ENCODE measurements at regions not wholly inside any gene's neighbourhood (a gene's known extent, or its start where the extent isn't known, plus 50 kb on each side); places are given as distances from the start of the nearest gene placed in this dataset.

GRCh38 chr15:70387993-70388392, 290.3 kb upstream of the TLE3 start:
- H3K9me3 ChIP-seq (ENCODE audit: control insufficient read depth in 1 of 2, low read length in 2 of 2), result no peaks in the 10 kb centered on the region
- no peak overlapping the region for H3K27ac ChIP-seq (ENCODE audit: low read length)
- no peaks in the 10 kb centered on the region for H3K27me3 ChIP-seq (ENCODE audit: low read depth, low read length)
- no peak overlapping the region for H3K4me3 ChIP-seq (ENCODE audit: low read depth in 1 of 2, low read length in 2 of 2)
- H3K36me3 ChIP-seq (ENCODE audit: control insufficient read depth in 1 of 2, insufficient read depth in 2 of 2, low read length in 2 of 2), result no peaks in the 10 kb centered on the region
- no peaks in the 10 kb centered on the region for H3K4me1 ChIP-seq (ENCODE audit: control insufficient read depth in 1 of 2, insufficient read depth in 2 of 2, low read length in 2 of 2)

- H3K36me3 ChIP-seq (ENCODE audit: control insufficient read depth in 1 of 2, insufficient read depth in 2 of 2, low read length in 2 of 2), result no peaks in the 10 kb centered on the region
- peaks cover 0 to 1% of the 10 kb centered on the region in 2 donors for H3K9me3 ChIP-seq (ENCODE audit: control insufficient read depth in 1 of 2, low read length in 2 of 2)
- no peaks in the 10 kb centered on the region for H3K27me3 ChIP-seq (ENCODE audit: low read depth, low read length)
- H3K4me1 ChIP-seq (ENCODE audit: control insufficient read depth in 1 of 2, insufficient read depth in 2 of 2, low read length in 2 of 2), result no peaks in the 10 kb centered on the region
- H3K27ac ChIP-seq (ENCODE audit: low read length), result no peak overlapping the region
- no peak overlapping the region for H3K4me3 ChIP-seq (ENCODE audit: low read depth in 1 of 2, low read length in 2 of 2)
Observed at GRCh38 chr15:70387081-70387480, 289.4 kb upstream of the TLE3 start.

GRCh38 chr15:70385711-70386110, 288.0 kb upstream of the TLE3 start:
- Histone ChIP-seq H3K4me1 (ENCODE audit: control insufficient read depth in 1 of 2, insufficient read depth in 2 of 2, low read length in 2 of 2) (no peaks in the 10 kb centered on the region), H3K9me3 (ENCODE audit: control insufficient read depth in 1 of 2, low read length in 2 of 2) (peaks cover 0 to 8% of the 10 kb centered on the region in 2 donors), H3K27ac (ENCODE audit: low read length) (no peak overlapping the region), H3K4me3 (ENCODE audit: low read depth in 1 of 2, low read length in 2 of 2) (no peak overlapping the region), H3K27me3 (ENCODE audit: low read depth, low read length) (no peaks in the 10 kb centered on the region), H3K36me3 (ENCODE audit: control insufficient read depth in 1 of 2, insufficient read depth in 2 of 2, low read length in 2 of 2) (no peaks in the 10 kb centered on the region)

GRCh38 chr15:70385052-70385451, 287.3 kb upstream of the TLE3 start:
- H3K27me3 ChIP-seq (ENCODE audit: low read depth, low read length), result no peaks in the 10 kb centered on the region
- no peak overlapping the region for H3K27ac ChIP-seq (ENCODE audit: low read length)
- no peaks in the 10 kb centered on the region for H3K4me1 ChIP-seq (ENCODE audit: control insufficient read depth in 1 of 2, insufficient read depth in 2 of 2, low read length in 2 of 2)
- H3K4me3 ChIP-seq (ENCODE audit: low read depth in 1 of 2, low read length in 2 of 2), result no peak overlapping the region
- no peaks in the 10 kb centered on the region for H3K36me3 ChIP-seq (ENCODE audit: control insufficient read depth in 1 of 2, insufficient read depth in 2 of 2, low read length in 2 of 2)
- H3K9me3 ChIP-seq (ENCODE audit: control insufficient read depth in 1 of 2, low read length in 2 of 2), result peaks cover 0 to 8% of the 10 kb centered on the region in 2 donors

- no peaks in the 10 kb centered on the region for H3K36me3 ChIP-seq (ENCODE audit: control insufficient read depth in 1 of 2, insufficient read depth in 2 of 2, low read length in 2 of 2)
- no peaks in the 10 kb centered on the region for H3K4me1 ChIP-seq (ENCODE audit: control insufficient read depth in 1 of 2, insufficient read depth in 2 of 2, low read length in 2 of 2)
Observed at GRCh38 chr15:70383856-70384255, 286.1 kb upstream of the TLE3 start.

GRCh38 chr15:70382762-70383458, 285.2 kb upstream of the TLE3 start:
- Histone ChIP-seq H3K27ac (ENCODE audit: low read length) (no peak overlapping the region), H3K9me3 (ENCODE audit: control insufficient read depth in 1 of 2, low read length in 2 of 2) (peaks cover 0 to 8% of the 10 kb centered on the region in 2 donors), H3K36me3 (ENCODE audit: control insufficient read depth in 1 of 2, insufficient read depth in 2 of 2, low read length in 2 of 2) (no peaks in the 10 kb centered on the region), H3K4me1 (ENCODE audit: control insufficient read depth in 1 of 2, insufficient read depth in 2 of 2, low read length in 2 of 2) (no peaks in the 10 kb centered on the region), H3K27me3 (ENCODE audit: low read depth, low read length) (no peaks in the 10 kb centered on the region), H3K4me3 (ENCODE audit: low read depth in 1 of 2, low read length in 2 of 2) (no peak overlapping the region)

More at GRCh38 chr15:70383856-70384255, 286.1 kb upstream of the TLE3 start:
- no peak overlapping the region for H3K27ac ChIP-seq (ENCODE audit: low read length)
- no peak overlapping the region for H3K4me3 ChIP-seq (ENCODE audit: low read depth in 1 of 2, low read length in 2 of 2)
- H3K9me3 ChIP-seq (ENCODE audit: control insufficient read depth in 1 of 2, low read length in 2 of 2), result peaks cover 0 to 8% of the 10 kb centered on the region in 2 donors
- H3K27me3 ChIP-seq (ENCODE audit: low read depth, low read length), result no peaks in the 10 kb centered on the region

GRCh38 chr15:70382009-70382749, 284.5 kb upstream of the TLE3 start:
- Histone ChIP-seq H3K9me3 (ENCODE audit: control insufficient read depth in 1 of 2, low read length in 2 of 2) (peaks cover 0 to 8% of the 10 kb centered on the region in 2 donors), H3K36me3 (ENCODE audit: control insufficient read depth in 1 of 2, insufficient read depth in 2 of 2, low read length in 2 of 2) (no peaks in the 10 kb centered on the region), H3K4me3 (ENCODE audit: low read depth in 1 of 2, low read length in 2 of 2) (no peak overlapping the region), H3K4me1 (ENCODE audit: control insufficient read depth in 1 of 2, insufficient read depth in 2 of 2, low read length in 2 of 2) (peaks cover 0 to 6% of the 10 kb centered on the region in 2 donors), H3K27ac (ENCODE audit: low read length) (no peak overlapping the region), H3K27me3 (ENCODE audit: low read depth, low read length) (no peaks in the 10 kb centered on the region)

GRCh38 chr15:70379938-70380883, 282.5 kb upstream of the TLE3 start:
- Histone ChIP-seq H3K36me3 (ENCODE audit: control insufficient read depth in 1 of 2, insufficient read depth in 2 of 2, low read length in 2 of 2) (no peaks in the 10 kb centered on the region), H3K4me1 (ENCODE audit: control insufficient read depth in 1 of 2, insufficient read depth in 2 of 2, low read length in 2 of 2) (peaks cover 0 to 20% of the 10 kb centered on the region in 2 donors)

GRCh38 chr15:70379134-70379533, 281.4 kb upstream of the TLE3 start:
- peaks cover 0 to 20% of the 10 kb centered on the region in 2 donors for H3K4me1 ChIP-seq (ENCODE audit: control insufficient read depth in 1 of 2, insufficient read depth in 2 of 2, low read length in 2 of 2)
- H3K36me3 ChIP-seq (ENCODE audit: control insufficient read depth in 1 of 2, insufficient read depth in 2 of 2, low read length in 2 of 2), result no peaks in the 10 kb centered on the region
- H3K27ac ChIP-seq (ENCODE audit: low read length), result no peak overlapping the region
- H3K4me3 ChIP-seq (ENCODE audit: low read depth in 1 of 2, low read length in 2 of 2), result no peak overlapping the region
- H3K9me3 ChIP-seq (ENCODE audit: control insufficient read depth in 1 of 2, low read length in 2 of 2), result peaks cover 0 to 8% of the 10 kb centered on the region in 2 donors
- no peaks in the 10 kb centered on the region for H3K27me3 ChIP-seq (ENCODE audit: low read depth, low read length)

More at GRCh38 chr15:70379938-70380883, 282.5 kb upstream of the TLE3 start:
- H3K4me3 ChIP-seq (ENCODE audit: low read depth in 1 of 2, low read length in 2 of 2), result no peak overlapping the region
- H3K27ac ChIP-seq (ENCODE audit: low read length), result no peak overlapping the region
- H3K27me3 ChIP-seq (ENCODE audit: low read depth, low read length), result no peaks in the 10 kb centered on the region
- H3K9me3 ChIP-seq (ENCODE audit: control insufficient read depth in 1 of 2, low read length in 2 of 2), result peaks cover 0 to 8% of the 10 kb centered on the region in 2 donors

GRCh38 chr15:70378126-70379031, 280.7 kb upstream of the TLE3 start:
- Histone ChIP-seq H3K4me1 (ENCODE audit: control insufficient read depth in 1 of 2, insufficient read depth in 2 of 2, low read length in 2 of 2) (peaks cover 0 to 20% of the 10 kb centered on the region in 2 donors), H3K4me3 (ENCODE audit: low read depth in 1 of 2, low read length in 2 of 2) (no peak overlapping the region), H3K27me3 (ENCODE audit: low read depth, low read length) (no peaks in the 10 kb centered on the region), H3K27ac (ENCODE audit: low read length) (no peak overlapping the region), H3K9me3 (ENCODE audit: control insufficient read depth in 1 of 2, low read length in 2 of 2) (peaks cover 0 to 8% of the 10 kb centered on the region in 2 donors), H3K36me3 (ENCODE audit: control insufficient read depth in 1 of 2, insufficient read depth in 2 of 2, low read length in 2 of 2) (no peaks in the 10 kb centered on the region)

Measured in muscle layer of duodenum (tissue), 2 donors.